Peyer's patch (tissue), 4 donors: ENCODE measurements at regions not wholly inside any gene's neighbourhood (a gene's known extent, or its start where the extent isn't known, plus 50 kb on each side); places are given as distances from the start of the nearest gene placed in this dataset.

Experiments
- DNase-seq, 3 donors: peaks; one replicate each; pipeline ENCODE4 v3.0.0-alpha.2; 2017 to 2019
- H3K27ac ChIP-seq, 4 donors: fragments of 200-600 bp; sonication (generic); one replicate each; pipeline ENCODE4 v1.5.1; 2016 to 2019
- H3K27me3 ChIP-seq, 2 donors: fragments of 200-600 bp; sonication (generic); one replicate each; pipeline ENCODE4 v1.5.1; 2019
- H3K36me3 ChIP-seq, 3 donors: fragments of 200-600 bp; sonication (generic); one replicate each; pipeline ENCODE4 v1.5.1; 2016 to 2019
- H3K4me1 ChIP-seq, 4 donors: fragments of 200-600 bp; sonication (generic); one replicate each; pipeline ENCODE4 v1.5.1; 2016 to 2019
- H3K4me3 ChIP-seq, 4 donors: fragments of 200-600 bp; sonication (generic); 1 replicate in 3 of 4; 2 replicates in 1 of 4; pipeline ENCODE4 v1.5.1; 2016 to 2019; ENCODE audit warnings: mild to moderate bottlenecking in 1 of 4
- H3K9me3 ChIP-seq, 4 donors: fragments of 200-600 bp; sonication (generic); one replicate each; pipeline ENCODE4 v1.5.1; 2016 to 2019; ENCODE audit warnings: mild to moderate bottlenecking in 1 of 4
- CTCF ChIP-seq, 6 experiments: fragments of 450-650 bp in 4 of 6; fragments of 200-600 bp in 2 of 6; sonication (generic) in 1 of 6; IDR thresholded peaks; one replicate each; pipeline ENCODE4 v1.5.1; 2017 to 2019; ENCODE audit warnings: antibody characterized with exemption in 6 of 6, mild to moderate bottlenecking in 3 of 6, moderate library complexity in 1 of 6
- POLR2A ChIP-seq, 2 donors: fragments of 450-650 bp; IDR thresholded peaks; one replicate each; pipeline ENCODE4 v1.5.1; 2017; ENCODE audit warnings: antibody characterized with exemption in 2 of 2, mild to moderate bottlenecking in 2 of 2, moderate library complexity in 2 of 2

DNA sequence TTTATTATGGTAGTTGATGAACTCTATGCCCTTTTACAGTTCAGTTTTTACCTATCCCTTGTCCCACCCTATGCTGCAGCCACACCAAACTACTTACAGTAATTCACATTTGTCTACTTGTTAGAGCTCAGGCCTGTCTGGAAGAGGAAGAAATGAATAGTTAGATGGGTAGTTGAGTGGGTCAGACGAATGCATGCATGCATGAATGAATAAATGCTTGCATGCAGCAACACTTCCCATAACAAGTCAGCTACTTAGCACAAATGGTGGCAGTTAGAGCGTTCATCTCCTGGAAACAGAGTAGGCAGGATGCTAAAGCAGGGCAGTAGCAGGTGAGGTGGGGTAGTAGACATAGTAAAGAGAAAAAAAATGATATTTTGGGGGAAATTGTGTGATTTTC is 322.3 kb downstream of the NDFIP2 start:
- H3K27me3 ChIP-seq = no peaks in the 10 kb centered on the region
- no peak overlapping the region for H3K4me3 ChIP-seq
- no peak for TF ChIP-seq CTCF (IDR thresholded peaks at IDR 0.05)
- no peak for TF ChIP-seq POLR2A (IDR thresholded peaks at IDR 0.05)
- no peaks in the 10 kb centered on the region for H3K9me3 ChIP-seq
- DNase-seq = no peak
- H3K4me1 ChIP-seq = no peaks in the 10 kb centered on the region
- no peak overlapping the region for H3K27ac ChIP-seq
- no peaks in the 10 kb centered on the region for H3K36me3 ChIP-seq

GRCh38 chr13:79802389-79803085 is 321.6 kb downstream of the NDFIP2 start:
- no peak overlapping the region for H3K4me3 ChIP-seq
- no peak overlapping the region for H3K27ac ChIP-seq
- no peaks in the 10 kb centered on the region for H3K4me1 ChIP-seq
- TF ChIP-seq POLR2A (IDR thresholded peaks at IDR 0.05) (no peak), CTCF (IDR thresholded peaks at IDR 0.05) (no peak)
- no peak for DNase-seq
- H3K9me3 ChIP-seq = no peaks in the 10 kb centered on the region
- no peaks in the 10 kb centered on the region for H3K27me3 ChIP-seq
- no peaks in the 10 kb centered on the region for H3K36me3 ChIP-seq

GRCh38 chr13:79799059-79799867 is 318.3 kb downstream of the NDFIP2 start:
- no peaks in the 10 kb centered on the region for H3K36me3 ChIP-seq
- no peak for DNase-seq
- H3K9me3 ChIP-seq = no peaks in the 10 kb centered on the region
- H3K27me3 ChIP-seq = no peaks in the 10 kb centered on the region
- TF ChIP-seq CTCF (IDR thresholded peaks at IDR 0.05) (no peak), POLR2A (IDR thresholded peaks at IDR 0.05) (no peak)
- H3K4me1 ChIP-seq = no peaks in the 10 kb centered on the region
- H3K27ac ChIP-seq = no peak overlapping the region
- H3K4me3 ChIP-seq = no peak overlapping the region

GRCh38 chr13:79796136-79796535 is 315.2 kb downstream of the NDFIP2 start:
- DNase-seq = no peak
- no peaks in the 10 kb centered on the region for H3K9me3 ChIP-seq
- no peak overlapping the region for H3K27ac ChIP-seq
- H3K4me1 ChIP-seq = no peaks in the 10 kb centered on the region
- no peak for TF ChIP-seq POLR2A (IDR thresholded peaks at IDR 0.05)
- no peak for TF ChIP-seq CTCF (IDR thresholded peaks at IDR 0.05)
- no peak overlapping the region for H3K4me3 ChIP-seq
- H3K27me3 ChIP-seq = no peaks in the 10 kb centered on the region
- no peaks in the 10 kb centered on the region for H3K36me3 ChIP-seq

DNA sequence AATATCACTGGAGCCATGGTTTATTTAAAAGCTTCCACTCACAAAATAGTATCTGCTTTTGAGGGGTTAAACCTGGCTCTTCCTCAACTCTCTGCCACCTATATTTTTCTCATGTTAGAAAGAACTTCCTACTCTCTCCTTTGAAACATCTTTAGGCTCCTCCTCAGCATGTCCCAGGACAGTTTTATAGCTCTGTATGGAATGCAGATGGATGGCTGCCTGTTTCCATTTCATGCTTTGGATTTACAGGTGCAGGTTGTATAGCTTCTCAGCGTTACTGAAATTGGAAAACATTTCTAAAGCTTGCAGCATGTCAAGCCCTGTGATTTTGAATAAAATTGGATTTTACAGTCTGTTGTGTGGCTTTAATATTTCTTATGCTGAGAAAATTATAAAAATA is 314.0 kb downstream of the NDFIP2 start:
- TF ChIP-seq CTCF (IDR thresholded peaks at IDR 0.05) = no peak
- Histone ChIP-seq H3K36me3 (no peaks in the 10 kb centered on the region), H3K4me1 (no peaks in the 10 kb centered on the region), H3K27ac (no peak overlapping the region), H3K4me3 (no peak overlapping the region), H3K27me3 (no peaks in the 10 kb centered on the region), H3K9me3 (no peaks in the 10 kb centered on the region)
- DNase-seq = no peak
